ENCODE measurements at regions not wholly inside any gene's neighbourhood (a gene's known extent, or its start where the extent isn't known, plus 50 kb on each side); places are given as distances from the start of the nearest gene placed in this dataset.

DNA sequence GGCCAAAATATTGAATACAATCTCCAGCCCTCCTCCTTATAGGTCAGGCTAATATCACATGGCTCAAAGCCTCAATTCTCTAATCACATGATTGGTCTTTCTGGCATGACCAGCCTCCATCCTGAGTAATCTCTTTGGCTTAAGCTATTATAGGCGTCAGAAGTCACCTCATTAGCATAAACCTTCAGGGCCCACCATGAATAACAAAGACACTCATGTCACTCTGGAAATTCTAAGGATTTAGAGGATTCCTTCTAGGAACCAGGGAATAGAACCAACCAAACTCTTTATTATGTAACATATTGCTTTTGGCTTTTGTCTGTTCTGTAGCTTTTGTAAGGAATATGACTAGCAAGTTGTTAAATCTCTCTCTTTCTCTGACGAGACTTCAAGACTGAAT is 109.2 kb upstream of the IGFBP7 start:
- Histone ChIP-seq H3K4me2 (ENCODE audit: control insufficient read depth, insufficient read depth) (no peak overlapping the region), H3K27ac (ENCODE audit: control insufficient read depth, insufficient read depth) (no peak overlapping the region), H2AFZ (ENCODE audit: control insufficient read depth, low read depth, low read length) (no peak overlapping the region), H3K9ac (ENCODE audit: control insufficient read depth, insufficient read depth, low read length) (no peak overlapping the region), H3K9me3 (replicated peaks; ENCODE audit: control insufficient read depth, insufficient read depth, low read length) (no peaks in the 10 kb centered on the region), H3K4me3 (no peak overlapping the region), H3K79me2 (ENCODE audit: control insufficient read depth, insufficient read depth, low read length) (no peaks in the 10 kb centered on the region), H3K27me3 (replicated peaks in 1 of 2; ENCODE audit: control insufficient read depth in 2 of 2, insufficient read depth in 2 of 2, low read length in 1 of 2) (no peaks in the 10 kb centered on the region), H4K20me1 (ENCODE audit: control insufficient read depth, insufficient read depth) (no peaks in the 10 kb centered on the region), H3K36me3 (ENCODE audit: control insufficient read depth in 2 of 2, insufficient read depth in 2 of 2, low read length in 1 of 2) (no peaks in the 10 kb centered on the region), H3K4me1 (ENCODE audit: control insufficient read depth, insufficient read depth, low read length) (no peaks in the 10 kb centered on the region)
- no peak for DNase-seq (ENCODE audit: low read depth, low spot score)
- WGBS (ENCODE audit: insufficient coverage, insufficient replicate concordance, low lambda C conversion rate, missing lambda C conversion rate) = 30% methylated on average over 2 of the region's 2 CpGs
- BruUV-seq (replicated peaks) = no TSS peak
- no peak for ATAC-seq
- in situ Hi-C loops (cut with MboI) (no loop called here), intact Hi-C loops (cut with micrococcal nuclease; ENCODE audit: unreplicated experiment) (no loop called here)
- no peak for FAIRE-seq
- ChIA-PET RAD21 (ENCODE audit: unreplicated experiment) (no interaction called here), POLR2A (interaction anchor here (0.5 kb wide), 1 partner anchor 8 kb away, joined by 8 read pairs; no protein-coding TSS in a partner anchor), SMC1A (ENCODE audit: uncharacterized antibody, unreplicated experiment) (interaction anchor here (1.2 to 2.0 kb wide), 4 partner anchors 9 to 56 kb away, joined by 3 to 6 read pairs (median 4); no protein-coding TSS in a partner anchor), CTCF (interaction anchor here (1.4 to 4.0 kb wide), 3 partner anchors 14 to 56 kb away, joined by 6 to 15 read pairs (median 8); no protein-coding TSS in a partner anchor)
- TF ChIP-seq STAT1 (conservative IDR thresholded peaks at IDR 0.05) (no peak), EGR1 (IDR thresholded peaks at IDR 0.05; ENCODE audit: borderline replicate concordance in 1 of 2, low read depth in 2 of 2, low read length in 2 of 2) (no peak), SUPT20H (IDR thresholded peaks at IDR 0.05; ENCODE audit: borderline replicate concordance, control insufficient read depth, low read depth, low read length) (no peak), KAT2A (conservative IDR thresholded peaks at IDR 0.05; ENCODE audit: control insufficient read depth, low read depth, low read length) (no peak), RBBP5 (conservative IDR thresholded peaks at IDR 0.05) (no peak), SMAD5 (IDR thresholded peaks at IDR 0.05; ENCODE audit: low read depth) (no peak), ZNF207 (IDR thresholded peaks at IDR 0.05; ENCODE audit: borderline replicate concordance) (no peak), RUNX3 (IDR thresholded peaks at IDR 0.05; ENCODE audit: low read length) (no peak), DPF2 (IDR thresholded peaks at IDR 0.05) (no peak)

Data from GM12878 (cell line).